ENCODE measurements at regions not wholly inside any gene's neighbourhood (a gene's known extent, or its start where the extent isn't known, plus 50 kb on each side); places are given as distances from the start of the nearest gene placed in this dataset.

- no peak for DNase-seq
Observed at GRCh38 chrX:97666890-97667289, 783.2 kb downstream of the RPA4 start.

- DNase-seq = no peak
Observed at GRCh38 chrX:97668126-97668525, 784.4 kb downstream of the RPA4 start.

GRCh38 chrX:97672138-97672537 is 788.4 kb downstream of the RPA4 start:
- peak; percentile 74 to 89 for DNase-seq

GRCh38 chrX:97672608-97673007 is 788.9 kb downstream of the RPA4 start:
- peak; percentile 52 to 85 for DNase-seq

- no peak for DNase-seq
Observed at GRCh38 chrX:97673135-97673534, 789.4 kb downstream of the RPA4 start.

- no peak for DNase-seq
Observed at GRCh38 chrX:97682991-97683840, 799.5 kb downstream of the RPA4 start.

GRCh38 chrX:97685753-97686152 is 802.0 kb downstream of the RPA4 start:
- DNase-seq = peak; percentile 46 to 64

GRCh38 chrX:97691901-97692455 is 808.3 kb downstream of the RPA4 start:
- DNase-seq = no peak

- DNase-seq = no peak
Observed at GRCh38 chrX:97692575-97692974, 808.9 kb downstream of the RPA4 start.

GRCh38 chrX:97700547-97700946 is 816.8 kb downstream of the RPA4 start:
- DNase-seq = no peak

- DNase-seq = no peak
Observed at GRCh38 chrX:97704474-97704873, 820.8 kb downstream of the RPA4 start.

- DNase-seq = no peak
Observed at GRCh38 chrX:97704881-97705280, 821.2 kb downstream of the RPA4 start.

GRCh38 chrX:97705936-97706335 is 822.2 kb downstream of the RPA4 start:
- DNase-seq = no peak

GRCh38 chrX:97714072-97714471 is 830.4 kb downstream of the RPA4 start:
- no peak for DNase-seq

GRCh38 chrX:97728215-97728614 is 844.5 kb downstream of the RPA4 start:
- DNase-seq = no peak

- no peak for DNase-seq
Observed at GRCh38 chrX:97740044-97740443, 856.3 kb downstream of the RPA4 start.

GRCh38 chrX:97740886-97741285 is 857.2 kb downstream of the RPA4 start:
- DNase-seq = no peak

- no peak for DNase-seq
Observed at GRCh38 chrX:97743014-97743413, 859.3 kb downstream of the RPA4 start.

GRCh38 chrX:97747346-97747745 is 863.6 kb downstream of the RPA4 start:
- DNase-seq = no peak

GRCh38 chrX:97751016-97751415 is 867.3 kb downstream of the RPA4 start:
- no peak for DNase-seq

GRCh38 chrX:97751735-97752134 is 868.0 kb downstream of the RPA4 start:
- no peak for DNase-seq

GRCh38 chrX:97756879-97757278 is 873.2 kb downstream of the RPA4 start:
- no peak for DNase-seq

GRCh38 chrX:97763391-97763790 is 879.7 kb downstream of the RPA4 start:
- no peak for DNase-seq

- DNase-seq = no peak
Observed at GRCh38 chrX:97763981-97764380, 880.3 kb downstream of the RPA4 start.
